PFSK-1 (cell line): ENCODE measurements at regions not wholly inside any gene's neighbourhood (a gene's known extent, or its start where the extent isn't known, plus 50 kb on each side); places are given as distances from the start of the nearest gene placed in this dataset.

Experiments used
- POLR2AphosphoS5 ChIP-seq: IDR thresholded peaks from 2 replicates; pipeline ENCODE4 v1.6.1; 2012; ENCODE audit warnings: low read depth, mild to moderate bottlenecking, control low read depth, low read length, moderate library complexity
- TAF1 ChIP-seq: IDR thresholded peaks from 2 replicates; pipeline ENCODE4 v1.6.1; 2012; ENCODE audit warnings: low read length, control low read depth, borderline replicate concordance; ENCODE audit not compliant: insufficient read depth

DNA sequence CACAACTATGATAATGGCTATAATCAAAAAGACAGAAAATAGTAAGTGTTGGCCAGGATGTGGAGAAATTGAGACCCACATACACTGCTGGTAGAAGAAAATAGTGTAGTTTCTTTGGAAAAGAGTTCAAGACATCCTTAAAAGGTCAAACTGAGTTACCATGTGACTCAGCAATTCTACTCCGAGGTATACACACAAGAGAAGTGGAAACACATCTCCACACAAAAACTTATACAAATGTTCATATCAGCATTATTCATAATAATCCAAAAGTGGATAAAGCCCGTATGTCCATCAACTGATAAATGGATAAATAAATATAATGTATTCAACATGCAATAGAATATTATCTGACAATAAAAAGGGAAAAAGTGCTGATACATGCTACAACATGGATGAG is 532.2 kb downstream of the NR2F1-AS1 start:
- TF ChIP-seq POLR2AphosphoS5: no peak
- no peak for TF ChIP-seq TAF1
